Thyroid gland (tissue), 4 donors: ENCODE measurements at regions not wholly inside any gene's neighbourhood (a gene's known extent, or its start where the extent isn't known, plus 50 kb on each side); places are given as distances from the start of the nearest gene placed in this dataset.

Experiments
- DNase-seq, 2 donors: peaks; one replicate each; pipeline ENCODE4 v3.0.0-alpha.2; 2019
- H3K27ac ChIP-seq, 3 donors: fragments of 200-600 bp; sonication (generic); 1 replicate in 2 of 3; 2 replicates in 1 of 3; pipeline ENCODE4 v1.5.1; 2016 to 2019; ENCODE audit warnings: mild to moderate bottlenecking in 1 of 3, moderate library complexity in 1 of 3
- H3K27me3 ChIP-seq: fragments of 200-600 bp; sonication (generic); one replicate; pipeline ENCODE4 v1.5.1; 2019
- H3K36me3 ChIP-seq, 2 donors: fragments of 200-600 bp; sonication (generic); one replicate each; pipeline ENCODE4 v1.5.1; 2016 to 2019
- H3K4me1 ChIP-seq, 2 donors: fragments of 200-600 bp; sonication (generic); one replicate each; pipeline ENCODE4 v1.5.1; 2017 to 2019
- H3K4me3 ChIP-seq, 3 donors: fragments of 200-600 bp; sonication (generic); replicated peaks in 1 of 3; 1 replicate in 2 of 3; 2 replicates in 1 of 3; pipeline ENCODE4 v1.5.1; 2016; ENCODE audit warnings: mild to moderate bottlenecking in 1 of 3
- H3K9me3 ChIP-seq: fragments of 200-600 bp; sonication (generic); one replicate; pipeline ENCODE4 v1.5.1; 2017
- CTCF ChIP-seq, 6 experiments: fragments of 200-600 bp in 3 of 6; fragments of 450-650 bp in 3 of 6; sonication (generic) in 3 of 6; IDR thresholded peaks; one replicate each; pipeline ENCODE4 v1.5.1; 2016 to 2019; ENCODE audit warnings: antibody characterized with exemption in 6 of 6, mild to moderate bottlenecking in 2 of 6, inconsistent platforms in 1 of 6, moderate library complexity in 1 of 6
- POLR2A ChIP-seq, 2 donors: fragments of 450-650 bp; IDR thresholded peaks; one replicate each; pipeline ENCODE4 v1.6.1; 2017; ENCODE audit warnings: antibody characterized with exemption in 2 of 2, mild to moderate bottlenecking in 2 of 2, moderate library complexity in 1 of 2
- WGBS, 2 donors: methylation state at CpG; one replicate each; pipeline ENCODE4 v1.1.5; 2017; 5-methylcytosine and 5-hydroxymethylcytosine counted together
- intact Hi-C: fragments of 100-400 bp; cut with DNase I; formaldehyde crosslinking; loops from one replicate; pipeline ENCODE4 v1.15.1; 2023

GRCh38 chr9:23343226-23343625 is 482.8 kb downstream of the ELAVL2 start:
- intact Hi-C loops, result no loop called here
- no peaks in the 10 kb centered on the region for H3K36me3 ChIP-seq
- no peaks in the 10 kb centered on the region for H3K4me1 ChIP-seq
- DNase-seq, result no peak
- WGBS, 2 donors, result 81 to 93% methylated on average over 1 of the region's 1 CpG
- H3K9me3 ChIP-seq, result no peaks in the 10 kb centered on the region
- H3K27ac ChIP-seq, result no peak overlapping the region
- TF ChIP-seq CTCF (IDR thresholded peaks at IDR 0.05) (no peak), POLR2A (IDR thresholded peaks at IDR 0.05) (no peak)
- no peak overlapping the region for H3K4me3 ChIP-seq
- no peaks in the 10 kb centered on the region for H3K27me3 ChIP-seq

GRCh38 chr9:23361096-23361495 is 464.9 kb downstream of the ELAVL2 start:
- intact Hi-C loops, result loop anchor here (2.0 kb wide), 1 partner anchor 20 kb away; no protein-coding TSS in a partner anchor
- no peak overlapping the region for H3K4me3 ChIP-seq
- TF ChIP-seq CTCF (IDR thresholded peaks at IDR 0.05) (no peak), POLR2A (IDR thresholded peaks at IDR 0.05) (no peak)
- H3K27me3 ChIP-seq, result no peaks in the 10 kb centered on the region
- WGBS, 2 donors, result 93 to 100% methylated on average over 1 of the region's 1 CpG
- no peak for DNase-seq
- H3K4me1 ChIP-seq, result no peaks in the 10 kb centered on the region
- H3K27ac ChIP-seq, result no peak overlapping the region
- no peaks in the 10 kb centered on the region for H3K36me3 ChIP-seq
- H3K9me3 ChIP-seq, result no peaks in the 10 kb centered on the region

GRCh38 chr9:23372703-23373102 is 453.3 kb downstream of the ELAVL2 start:
- Histone ChIP-seq H3K4me3 (no peak overlapping the region), H3K27me3 (no peaks in the 10 kb centered on the region), H3K4me1 (no peaks in the 10 kb centered on the region), H3K9me3 (no peaks in the 10 kb centered on the region), H3K36me3 (no peaks in the 10 kb centered on the region), H3K27ac (no peak overlapping the region)
- intact Hi-C loops, result no loop called here
- TF ChIP-seq CTCF (IDR thresholded peaks at IDR 0.05) (no peak), POLR2A (IDR thresholded peaks at IDR 0.05) (no peak)
- 74 to 79% methylated on average over 1 of the region's 1 CpG for WGBS, 2 donors
- no peak for DNase-seq

- TF ChIP-seq CTCF (IDR thresholded peaks at IDR 0.05), result no peak
- TF ChIP-seq POLR2A (IDR thresholded peaks at IDR 0.05), result no peak
- H3K36me3 ChIP-seq, result no peaks in the 10 kb centered on the region
- H3K27ac ChIP-seq, result no peak overlapping the region
- H3K4me1 ChIP-seq, result no peaks in the 10 kb centered on the region
- no peak for DNase-seq
- 40 to 45% methylated on average over 2 of the region's 2 CpGs for WGBS, 2 donors
- intact Hi-C loops, result no loop called here
- no peaks in the 10 kb centered on the region for H3K9me3 ChIP-seq
- H3K4me3 ChIP-seq, result no peak overlapping the region
- H3K27me3 ChIP-seq, result no peaks in the 10 kb centered on the region
Observed at GRCh38 chr9:23375511-23375910, 450.5 kb downstream of the ELAVL2 start.

- intact Hi-C loops, result loop anchor here (2.0 to 5.0 kb wide), 2 partner anchors 19 to 33 kb away; no protein-coding TSS in a partner anchor
- Histone ChIP-seq H3K9me3 (no peaks in the 10 kb centered on the region), H3K4me3 (no peak overlapping the region), H3K27me3 (no peaks in the 10 kb centered on the region), H3K36me3 (no peaks in the 10 kb centered on the region), H3K27ac (no peak overlapping the region), H3K4me1 (no peaks in the 10 kb centered on the region)
- WGBS, 2 donors, result 64 to 81% methylated on average over 4 of the region's 4 CpGs
- TF ChIP-seq POLR2A (IDR thresholded peaks at IDR 0.05) (no peak), CTCF (IDR thresholded peaks at IDR 0.05) (no peak)
- no peak for DNase-seq
Observed at GRCh38 chr9:23379842-23380241, 446.2 kb downstream of the ELAVL2 start.
